T follicular helper cell (primary cell): ENCODE measurements at regions not wholly inside any gene's neighbourhood (a gene's known extent, or its start where the extent isn't known, plus 50 kb on each side); places are given as distances from the start of the nearest gene placed in this dataset.

ENCODE experiments used
- DNase-seq: peaks from one replicate; pipeline ENCODE4 v3.0.0-alpha.2; 2020; ENCODE audit warnings: low read depth

GRCh38 chr20:52731093-52731492 is 241.1 kb upstream of the TSHZ2 start:
- no peak for DNase-seq

GRCh38 chr20:52727740-52728456 is 244.3 kb upstream of the TSHZ2 start:
- no peak for DNase-seq

GRCh38 chr20:52724541-52724940 is 247.6 kb upstream of the TSHZ2 start:
- DNase-seq, result no peak

GRCh38 chr20:52722926-52723688 is 249.1 kb upstream of the TSHZ2 start:
- no peak for DNase-seq

- no peak for DNase-seq
These were observed 264.0 kb upstream of the TSHZ2 start for GRCh38 chr20:52708137-52708536.

- no peak for DNase-seq
These were observed 267.6 kb upstream of the TSHZ2 start for GRCh38 chr20:52704553-52704952.

- no peak for DNase-seq
These were observed 283.8 kb upstream of the TSHZ2 start for GRCh38 chr20:52688345-52688744.

- DNase-seq, result no peak
These were observed 287.3 kb upstream of the TSHZ2 start for GRCh38 chr20:52684905-52685304.

- DNase-seq, result no peak
These were observed 288.0 kb upstream of the TSHZ2 start for GRCh38 chr20:52684176-52684575.

- no peak for DNase-seq
These were observed 288.4 kb upstream of the TSHZ2 start for GRCh38 chr20:52683761-52684160.

- no peak for DNase-seq
These were observed 289.9 kb upstream of the TSHZ2 start for GRCh38 chr20:52682237-52682636.

- DNase-seq, result no peak
These were observed 290.9 kb upstream of the TSHZ2 start for GRCh38 chr20:52681288-52681687.

- no peak for DNase-seq
These were observed 294.9 kb upstream of the TSHZ2 start for GRCh38 chr20:52677216-52677615.

- no peak for DNase-seq
These were observed 295.7 kb upstream of the TSHZ2 start for GRCh38 chr20:52676283-52676995.

GRCh38 chr20:52675375-52675774 is 296.8 kb upstream of the TSHZ2 start:
- no peak for DNase-seq

- no peak for DNase-seq
These were observed 303.5 kb upstream of the TSHZ2 start for GRCh38 chr20:52668626-52669025.

GRCh38 chr20:52667358-52667757 is 304.8 kb upstream of the TSHZ2 start:
- DNase-seq, result no peak

- no peak for DNase-seq
These were observed 306.7 kb upstream of the TSHZ2 start for GRCh38 chr20:52665441-52665840.

GRCh38 chr20:52655395-52655794 is 316.8 kb upstream of the TSHZ2 start:
- DNase-seq, result no peak

- no peak for DNase-seq
These were observed 317.6 kb upstream of the TSHZ2 start for GRCh38 chr20:52654567-52654966.

- no peak for DNase-seq
These were observed 319.9 kb upstream of the TSHZ2 start for GRCh38 chr20:52652271-52652670.

- no peak for DNase-seq
These were observed 322.4 kb upstream of the TSHZ2 start for GRCh38 chr20:52649727-52650126.

- no peak for DNase-seq
These were observed 326.3 kb upstream of the TSHZ2 start for GRCh38 chr20:52645822-52646221.
